IMR-90 (cell line): ENCODE measurements at regions not wholly inside any gene's neighbourhood (a gene's known extent, or its start where the extent isn't known, plus 50 kb on each side); places are given as distances from the start of the nearest gene placed in this dataset.

Experiments
- CEBPB ChIP-seq: IDR thresholded peaks from 2 replicates; pipeline ENCODE4 v1.6.1; 2012; ENCODE audit warnings: low read depth, low read length, improper control_type of control experiment
- CHD1 ChIP-seq: IDR thresholded peaks from 2 replicates; pipeline ENCODE4 v1.6.1; 2012; ENCODE audit warnings: low read depth, low read length, improper control_type of control experiment
- FOS ChIP-seq: fragments of 150-350 bp; IDR thresholded peaks from 2 replicates; pipeline ENCODE4 v1.6.1; 2016; ENCODE audit warnings: low read depth, low read length
- MAFK ChIP-seq: IDR thresholded peaks from 2 replicates; pipeline ENCODE4 v1.6.1; 2012; ENCODE audit warnings: low read depth, low read length, improper control_type of control experiment
- MAZ ChIP-seq: IDR thresholded peaks from 2 replicates; pipeline ENCODE4 v1.6.1; 2012; ENCODE audit warnings: low read depth, mild to moderate bottlenecking, low read length, improper control_type of control experiment, moderate library complexity, borderline replicate concordance
- MXI1 ChIP-seq: IDR thresholded peaks from 2 replicates; pipeline ENCODE4 v1.6.1; 2012; ENCODE audit warnings: low read depth, mild to moderate bottlenecking, low read length, moderate library complexity, borderline replicate concordance
- POLR2A ChIP-seq: IDR thresholded peaks from 2 replicates; pipeline ENCODE4 v1.6.1; 2012; ENCODE audit warnings: mild to moderate bottlenecking, low read depth, low read length
- RAD21 ChIP-seq: IDR thresholded peaks from 2 replicates; pipeline ENCODE4 v1.6.1; 2012; ENCODE audit warnings: low read length, improper control_type of control experiment
- RCOR1 ChIP-seq: IDR thresholded peaks from 2 replicates; pipeline ENCODE4 v1.6.1; 2012; ENCODE audit warnings: mild to moderate bottlenecking, low read length, improper control_type of control experiment; ENCODE audit not compliant: insufficient replicate concordance
- SMC3 ChIP-seq: fragments of 150-350 bp; IDR thresholded peaks from 2 replicates; pipeline ENCODE4 v1.6.1; 2016; ENCODE audit warnings: low read depth, mild to moderate bottlenecking, antibody characterized with exemption, low read length, moderate library complexity
- TF ChIP-seq, protein P1 (sequence below): conservative IDR thresholded peaks from 2 replicates; pipeline ENCODE4 v1.5.1; 2012; ENCODE audit warnings: mild to moderate bottlenecking, low read depth, low read length, improper control_type of control experiment
- TF ChIP-seq, protein P2 (sequence below): fragments of 150-350 bp; IDR thresholded peaks from 2 replicates; pipeline ENCODE4 v1.6.1; 2017; ENCODE audit warnings: mild to moderate bottlenecking, antibody characterized with exemption, low read length, low read depth

DNA sequence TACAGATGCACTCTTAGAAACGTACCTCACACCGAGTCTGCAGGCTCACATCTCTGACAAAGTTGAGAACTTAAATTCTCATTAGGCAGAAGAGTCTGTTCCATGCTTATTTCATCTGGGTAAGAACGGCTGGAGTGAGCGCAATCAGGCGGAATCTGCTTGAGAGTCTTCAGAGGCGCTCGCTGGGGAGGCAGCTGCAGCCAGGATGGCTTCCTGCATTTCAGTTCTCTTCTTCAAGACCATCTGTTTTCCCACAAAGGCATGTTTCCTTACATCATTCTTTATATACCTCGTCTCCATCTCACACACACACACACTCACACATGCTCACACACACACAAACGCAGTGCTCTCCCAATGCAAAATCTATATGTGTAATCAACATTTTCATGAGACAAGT, 497.1 kb downstream of the AJAP1 start:
- no peak for TF ChIP-seq CEBPB
- TF ChIP-seq, protein P1, sequence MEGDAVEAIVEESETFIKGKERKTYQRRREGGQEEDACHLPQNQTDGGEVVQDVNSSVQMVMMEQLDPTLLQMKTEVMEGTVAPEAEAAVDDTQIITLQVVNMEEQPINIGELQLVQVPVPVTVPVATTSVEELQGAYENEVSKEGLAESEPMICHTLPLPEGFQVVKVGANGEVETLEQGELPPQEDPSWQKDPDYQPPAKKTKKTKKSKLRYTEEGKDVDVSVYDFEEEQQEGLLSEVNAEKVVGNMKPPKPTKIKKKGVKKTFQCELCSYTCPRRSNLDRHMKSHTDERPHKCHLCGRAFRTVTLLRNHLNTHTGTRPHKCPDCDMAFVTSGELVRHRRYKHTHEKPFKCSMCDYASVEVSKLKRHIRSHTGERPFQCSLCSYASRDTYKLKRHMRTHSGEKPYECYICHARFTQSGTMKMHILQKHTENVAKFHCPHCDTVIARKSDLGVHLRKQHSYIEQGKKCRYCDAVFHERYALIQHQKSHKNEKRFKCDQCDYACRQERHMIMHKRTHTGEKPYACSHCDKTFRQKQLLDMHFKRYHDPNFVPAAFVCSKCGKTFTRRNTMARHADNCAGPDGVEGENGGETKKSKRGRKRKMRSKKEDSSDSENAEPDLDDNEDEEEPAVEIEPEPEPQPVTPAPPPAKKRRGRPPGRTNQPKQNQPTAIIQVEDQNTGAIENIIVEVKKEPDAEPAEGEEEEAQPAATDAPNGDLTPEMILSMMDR: no peak
- no peak for TF ChIP-seq MAFK
- no peak for TF ChIP-seq RCOR1
- TF ChIP-seq, protein P2, sequence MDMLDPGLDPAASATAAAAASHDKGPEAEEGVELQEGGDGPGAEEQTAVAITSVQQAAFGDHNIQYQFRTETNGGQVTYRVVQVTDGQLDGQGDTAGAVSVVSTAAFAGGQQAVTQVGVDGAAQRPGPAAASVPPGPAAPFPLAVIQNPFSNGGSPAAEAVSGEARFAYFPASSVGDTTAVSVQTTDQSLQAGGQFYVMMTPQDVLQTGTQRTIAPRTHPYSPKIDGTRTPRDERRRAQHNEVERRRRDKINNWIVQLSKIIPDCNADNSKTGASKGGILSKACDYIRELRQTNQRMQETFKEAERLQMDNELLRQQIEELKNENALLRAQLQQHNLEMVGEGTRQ: no peak
- no peak for TF ChIP-seq MAZ
- TF ChIP-seq POLR2A: no peak
- TF ChIP-seq SMC3: no peak
- TF ChIP-seq CHD1: no peak
- no peak for TF ChIP-seq RAD21
- no peak for TF ChIP-seq FOS
- TF ChIP-seq MXI1: no peak
